ENCODE measurements at regions not wholly inside any gene's neighbourhood (a gene's known extent, or its start where the extent isn't known, plus 50 kb on each side); places are given as distances from the start of the nearest gene placed in this dataset.

GRCh38 chr4:35237924-35238323 lies 1006.4 kb downstream of the ARAP2 start:
- Mint-ChIP-seq H3K36me3 (no peaks in the 10 kb centered on the region), H3K27ac (no peak overlapping the region), H3K27me3 (no peaks in the 10 kb centered on the region), H3K9me3 (peaks cover 20% of the 10 kb centered on the region), H3K4me3 (no peak overlapping the region), H3K4me1 (no peaks in the 10 kb centered on the region)

GRCh38 chr4:35238793-35239192 lies 1005.5 kb downstream of the ARAP2 start:
- H3K4me1 Mint-ChIP-seq = no peaks in the 10 kb centered on the region
- H3K9me3 Mint-ChIP-seq = peaks cover 16% of the 10 kb centered on the region
- no peak overlapping the region for H3K27ac Mint-ChIP-seq
- no peaks in the 10 kb centered on the region for H3K36me3 Mint-ChIP-seq
- H3K27me3 Mint-ChIP-seq = no peaks in the 10 kb centered on the region
- H3K4me3 Mint-ChIP-seq = no peak overlapping the region

- no peak overlapping the region for H3K4me3 Mint-ChIP-seq
- no peaks in the 10 kb centered on the region for H3K36me3 Mint-ChIP-seq
- H3K9me3 Mint-ChIP-seq = no peaks in the 10 kb centered on the region
- no peaks in the 10 kb centered on the region for H3K4me1 Mint-ChIP-seq
- no peak overlapping the region for H3K27ac Mint-ChIP-seq
- no peaks in the 10 kb centered on the region for H3K27me3 Mint-ChIP-seq
Measured at GRCh38 chr4:35246493-35246892, 997.8 kb downstream of the ARAP2 start.

DNA sequence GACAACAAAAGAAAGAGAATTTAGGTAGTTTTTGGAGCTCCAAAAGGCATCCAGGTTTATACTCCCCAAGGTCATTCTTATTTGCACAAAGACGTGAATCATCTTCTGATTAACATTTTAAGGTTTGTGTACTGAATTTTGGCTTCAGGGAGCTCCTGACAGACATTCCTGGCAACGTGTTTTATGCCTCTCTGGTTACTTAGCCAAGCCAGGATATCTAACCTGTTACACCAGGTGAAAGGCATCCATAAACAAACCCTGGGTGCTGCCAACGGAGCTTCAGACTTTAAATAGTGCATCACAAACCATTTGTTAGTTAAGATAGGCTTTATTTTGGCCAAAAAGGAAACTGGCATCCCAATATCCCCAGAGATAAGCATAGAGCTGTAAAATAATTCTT lies 997.3 kb downstream of the ARAP2 start:
- Mint-ChIP-seq H3K9me3 (no peaks in the 10 kb centered on the region), H3K27ac (no peak overlapping the region), H3K4me1 (no peaks in the 10 kb centered on the region), H3K4me3 (no peak overlapping the region), H3K27me3 (no peaks in the 10 kb centered on the region), H3K36me3 (no peaks in the 10 kb centered on the region)

- no peaks in the 10 kb centered on the region for H3K27me3 Mint-ChIP-seq
- H3K4me1 Mint-ChIP-seq = no peaks in the 10 kb centered on the region
- H3K4me3 Mint-ChIP-seq = no peak overlapping the region
- H3K27ac Mint-ChIP-seq = no peak overlapping the region
- H3K36me3 Mint-ChIP-seq = no peaks in the 10 kb centered on the region
- H3K9me3 Mint-ChIP-seq = no peaks in the 10 kb centered on the region
Measured at GRCh38 chr4:35250331-35250730, 994.0 kb downstream of the ARAP2 start.

DNA sequence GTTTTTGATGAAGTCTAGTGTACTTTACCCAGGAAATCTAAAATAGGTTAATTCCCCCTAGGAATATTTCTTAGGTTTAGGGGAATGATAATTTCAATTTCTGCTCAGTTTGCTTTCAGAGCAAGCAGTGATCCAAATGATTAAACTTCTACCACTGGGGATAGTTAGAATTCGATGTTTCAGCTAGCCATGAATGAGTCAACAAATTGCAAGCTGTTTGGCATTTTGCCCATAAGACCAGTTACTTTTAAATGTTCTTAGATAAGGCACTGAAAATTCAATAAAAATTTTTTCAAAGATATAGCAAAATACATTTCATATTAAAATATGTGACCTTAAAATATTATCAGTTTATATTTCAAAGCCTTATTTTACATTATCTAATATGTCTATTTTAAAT lies 993.6 kb downstream of the ARAP2 start:
- Mint-ChIP-seq H3K9me3 (no peaks in the 10 kb centered on the region), H3K27me3 (no peaks in the 10 kb centered on the region), H3K36me3 (no peaks in the 10 kb centered on the region), H3K4me1 (no peaks in the 10 kb centered on the region), H3K4me3 (no peak overlapping the region), H3K27ac (no peak overlapping the region)

GRCh38 chr4:35252071-35252470 lies 992.2 kb downstream of the ARAP2 start:
- H3K9me3 Mint-ChIP-seq = no peaks in the 10 kb centered on the region
- H3K27ac Mint-ChIP-seq = no peak overlapping the region
- no peaks in the 10 kb centered on the region for H3K36me3 Mint-ChIP-seq
- no peaks in the 10 kb centered on the region for H3K4me1 Mint-ChIP-seq
- H3K27me3 Mint-ChIP-seq = no peaks in the 10 kb centered on the region
- H3K4me3 Mint-ChIP-seq = no peak overlapping the region

DNA sequence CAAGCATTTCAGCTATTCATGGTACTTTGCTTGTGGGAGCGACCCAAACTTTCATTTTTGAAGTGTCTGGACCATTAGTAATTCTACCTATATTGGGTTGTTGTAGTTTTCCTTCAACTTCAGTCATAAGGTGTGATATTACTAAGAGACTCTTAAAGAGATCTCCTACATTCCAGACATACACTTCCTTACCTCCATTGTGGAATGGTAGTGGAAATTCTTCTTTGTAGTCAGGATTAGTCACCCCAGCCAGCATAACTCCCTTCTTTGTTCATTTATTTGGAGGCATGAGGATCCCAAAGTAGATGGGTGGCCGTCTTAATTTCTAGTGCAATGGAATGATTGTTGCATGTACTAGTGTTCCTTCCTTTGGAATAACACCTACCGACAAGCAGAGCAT lies 991.4 kb downstream of the ARAP2 start:
- Mint-ChIP-seq H3K4me3 (no peak overlapping the region), H3K4me1 (no peaks in the 10 kb centered on the region), H3K36me3 (no peaks in the 10 kb centered on the region), H3K9me3 (no peaks in the 10 kb centered on the region), H3K27me3 (no peaks in the 10 kb centered on the region), H3K27ac (no peak overlapping the region)

- Mint-ChIP-seq H3K36me3 (no peaks in the 10 kb centered on the region), H3K4me1 (no peaks in the 10 kb centered on the region), H3K4me3 (no peak overlapping the region), H3K27me3 (no peaks in the 10 kb centered on the region), H3K27ac (no peak overlapping the region), H3K9me3 (no peaks in the 10 kb centered on the region)
Measured at GRCh38 chr4:35253331-35253730, 991.0 kb downstream of the ARAP2 start.

GRCh38 chr4:35286434-35286833 lies 957.9 kb downstream of the ARAP2 start:
- Mint-ChIP-seq H3K27me3 (no peaks in the 10 kb centered on the region), H3K4me3 (no peak overlapping the region), H3K9me3 (no peaks in the 10 kb centered on the region), H3K27ac (no peak overlapping the region), H3K4me1 (no peaks in the 10 kb centered on the region), H3K36me3 (no peaks in the 10 kb centered on the region)

DNA sequence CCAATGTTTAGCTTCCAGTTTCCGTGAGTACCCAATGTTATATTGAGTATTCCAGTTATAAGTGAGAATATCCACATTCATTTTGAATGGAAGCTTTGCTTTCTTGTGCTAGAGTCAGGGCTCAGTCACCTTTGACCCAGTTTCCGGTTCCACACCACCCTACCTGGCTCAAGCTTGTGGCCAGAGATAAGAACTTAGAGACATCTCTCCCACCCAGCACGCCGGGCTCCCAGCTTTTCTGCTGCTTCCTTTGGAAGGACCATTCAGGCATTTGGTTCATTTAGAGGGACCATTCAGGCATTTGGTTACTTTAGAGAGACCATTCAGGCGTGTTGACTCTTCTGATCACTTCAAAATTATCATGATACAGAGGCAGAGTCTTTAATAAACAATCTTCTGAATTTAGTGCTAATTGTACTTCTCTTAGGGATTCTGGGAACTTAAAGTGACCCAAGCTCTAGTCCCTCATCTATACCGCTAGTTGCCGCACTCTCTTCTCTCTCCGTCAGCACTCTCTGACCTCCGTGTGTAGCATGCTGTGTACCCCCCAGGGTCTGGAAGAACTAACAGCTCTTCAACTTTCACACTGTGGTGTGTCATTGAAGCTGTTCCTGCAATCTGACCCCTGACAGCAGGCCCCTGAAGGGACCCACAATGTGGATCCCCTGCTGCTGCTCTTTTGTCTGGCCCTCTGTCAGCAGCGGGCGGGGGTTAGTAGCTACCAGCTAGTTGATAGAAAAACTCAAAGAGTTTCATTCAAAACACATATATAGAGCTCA lies 943.1 kb downstream of the ARAP2 start:
- Mint-ChIP-seq H3K27me3 (no peaks in the 10 kb centered on the region), H3K36me3 (no peaks in the 10 kb centered on the region), H3K27ac (no peak overlapping the region), H3K4me1 (no peaks in the 10 kb centered on the region), H3K9me3 (no peaks in the 10 kb centered on the region), H3K4me3 (no peak overlapping the region)

GRCh38 chr4:35315419-35315818 lies 928.9 kb downstream of the ARAP2 start:
- no peaks in the 10 kb centered on the region for H3K27me3 Mint-ChIP-seq
- no peaks in the 10 kb centered on the region for H3K36me3 Mint-ChIP-seq
- H3K27ac Mint-ChIP-seq = no peak overlapping the region
- H3K4me3 Mint-ChIP-seq = no peak overlapping the region
- H3K9me3 Mint-ChIP-seq = peaks cover 6% of the 10 kb centered on the region
- no peaks in the 10 kb centered on the region for H3K4me1 Mint-ChIP-seq

GRCh38 chr4:35325908-35326453 lies 918.3 kb downstream of the ARAP2 start:
- H3K4me1 Mint-ChIP-seq = no peaks in the 10 kb centered on the region
- H3K36me3 Mint-ChIP-seq = no peaks in the 10 kb centered on the region
- H3K27me3 Mint-ChIP-seq = no peaks in the 10 kb centered on the region
- H3K9me3 Mint-ChIP-seq = no peaks in the 10 kb centered on the region
- H3K27ac Mint-ChIP-seq = no peak overlapping the region
- H3K4me3 Mint-ChIP-seq = no peak overlapping the region

DNA sequence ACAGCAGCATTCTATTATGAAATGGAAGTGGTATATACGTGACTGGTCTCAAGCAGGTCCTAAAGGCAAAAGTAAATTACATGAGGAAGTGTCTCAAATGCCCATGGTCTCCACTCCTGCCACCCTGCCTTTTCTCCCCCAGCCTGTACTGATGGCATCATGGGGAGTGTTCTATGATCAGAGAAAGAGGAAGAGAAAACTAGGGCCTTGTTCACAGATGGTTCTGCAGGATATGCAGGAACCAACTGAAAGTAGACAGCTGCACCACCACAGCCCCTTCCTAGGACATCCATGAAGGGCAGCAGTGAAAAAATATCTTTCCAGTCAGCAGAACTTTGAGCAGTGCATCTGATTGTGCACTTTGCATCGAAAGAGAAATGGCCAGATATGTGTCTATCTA lies 901.5 kb downstream of the ARAP2 start:
- no peak overlapping the region for H3K4me3 Mint-ChIP-seq
- H3K27me3 Mint-ChIP-seq = no peaks in the 10 kb centered on the region
- H3K36me3 Mint-ChIP-seq = no peaks in the 10 kb centered on the region
- H3K27ac Mint-ChIP-seq = no peak overlapping the region
- H3K4me1 Mint-ChIP-seq = no peaks in the 10 kb centered on the region
- no peaks in the 10 kb centered on the region for H3K9me3 Mint-ChIP-seq

GRCh38 chr4:35347276-35347675 lies 897.0 kb downstream of the ARAP2 start:
- Mint-ChIP-seq H3K27me3 (no peaks in the 10 kb centered on the region), H3K27ac (no peak overlapping the region), H3K36me3 (no peaks in the 10 kb centered on the region), H3K4me3 (no peak overlapping the region), H3K4me1 (no peaks in the 10 kb centered on the region), H3K9me3 (peaks cover 9% of the 10 kb centered on the region)

- Mint-ChIP-seq H3K27me3 (no peaks in the 10 kb centered on the region), H3K4me3 (no peak overlapping the region), H3K9me3 (peaks cover 11% of the 10 kb centered on the region), H3K27ac (no peak overlapping the region), H3K36me3 (no peaks in the 10 kb centered on the region), H3K4me1 (no peaks in the 10 kb centered on the region)
Measured at GRCh38 chr4:35358001-35358584, 886.2 kb downstream of the ARAP2 start.

Measured in activated naive CD4-positive, alpha-beta T cell treated with anti-CD3 and anti-CD28 coated beads, Interleukin-2, amount 50 U/mL, for 24 hours (primary cell).